Mesodermal cell (in vitro differentiated cells): ENCODE measurements at regions not wholly inside any gene's neighbourhood (a gene's known extent, or its start where the extent isn't known, plus 50 kb on each side); places are given as distances from the start of the nearest gene placed in this dataset.
"Not testable (repeated sequence)": the region's sequence is repeated elsewhere in the genome, so short reads cannot be mapped to it uniquely, and the experiment has no call there.

Experiments used
- H3K27ac ChIP-seq: 2 replicates; pipeline ENCODE4 v1.7.0; 2013; ENCODE audit warnings: mild to moderate bottlenecking, low read depth, low read length, moderate library complexity; ENCODE audit not compliant: severe bottlenecking
- H3K36me3 ChIP-seq: 2 replicates; pipeline ENCODE4 v1.7.1; 2013; ENCODE audit warnings: mild to moderate bottlenecking, low read length, moderate library complexity; ENCODE audit not compliant: control insufficient read depth, insufficient read depth
- H3K4me1 ChIP-seq: one replicate; pipeline ENCODE4 v1.7.1; 2013; ENCODE audit warnings: mild to moderate bottlenecking, low read length; ENCODE audit not compliant: insufficient read depth, control insufficient read depth, poor library complexity, severe bottlenecking
- H3K4me3 ChIP-seq: 2 replicates; pipeline ENCODE4 v1.7.0; 2013; ENCODE audit warnings: low read length, control low read depth, mild to moderate bottlenecking; ENCODE audit not compliant: insufficient read depth, poor library complexity, severe bottlenecking; ENCODE audit errors: extremely low read depth
- H3K9me3 ChIP-seq: 2 replicates; pipeline ENCODE4 v1.7.1; 2013; ENCODE audit warnings: mild to moderate bottlenecking, low read length, moderate library complexity; ENCODE audit not compliant: control insufficient read depth
- WGBS, 2 experiments: methylation state at CpG; one replicate each; pipeline ENCODE4 v1.1.5; 2013; ENCODE audit warnings: missing lambda C conversion rate in 2 of 2; ENCODE audit not compliant: insufficient coverage in 2 of 2; 5-methylcytosine and 5-hydroxymethylcytosine counted together

DNA sequence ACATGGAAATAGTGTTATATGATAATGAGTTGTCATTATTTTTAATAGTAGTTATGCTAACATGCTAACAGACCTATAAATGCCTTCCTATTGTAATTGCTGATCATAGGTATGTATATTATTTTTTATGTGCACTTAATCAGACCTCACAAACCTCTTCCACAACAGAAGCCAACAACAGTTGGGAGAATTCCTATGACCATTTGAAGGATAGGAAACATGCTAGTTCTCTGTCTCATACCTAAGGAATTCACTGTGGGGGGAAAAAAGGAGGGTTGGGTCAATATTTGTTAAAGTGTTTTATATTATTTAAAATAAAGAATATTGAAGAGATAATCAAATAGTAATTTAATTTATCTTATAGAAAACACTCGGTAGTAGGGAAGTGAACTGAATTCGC lies 990.9 kb downstream of the EPHA7 start:
- Histone ChIP-seq H3K27ac (no peak overlapping the region), H3K9me3 (no peaks in the 10 kb centered on the region), H3K4me3 (no peak overlapping the region), H3K36me3 (no peaks in the 10 kb centered on the region), H3K4me1 (no peaks in the 10 kb centered on the region)
- no CpG with 5 or more reads among the region's 2 CpGs for whole genome bisulfite sequencing, 2 experiments

DNA sequence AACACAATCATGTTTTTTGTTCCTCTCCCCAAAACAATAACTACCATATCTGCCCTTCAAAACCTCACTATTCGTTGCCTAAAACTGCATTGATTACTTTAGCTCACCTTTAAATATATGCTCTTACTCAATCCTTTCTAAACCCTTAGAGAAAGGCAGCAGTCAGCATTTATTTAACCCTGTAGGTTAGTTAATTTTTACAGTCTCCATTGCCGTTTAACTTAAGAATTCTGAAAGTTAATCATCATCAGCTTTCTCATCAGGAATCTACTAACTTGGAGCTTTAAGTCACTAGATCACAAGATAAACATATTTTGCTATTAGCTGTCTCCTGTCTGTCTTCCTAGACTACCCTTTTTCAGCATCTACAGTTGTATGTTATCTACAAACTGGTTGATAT lies 991.9 kb downstream of the EPHA7 start:
- H3K4me1 ChIP-seq: no peaks in the 10 kb centered on the region
- no peak overlapping the region for H3K4me3 ChIP-seq
- WGBS, 2 experiments: 71 to 86% methylated on average over 1 of the region's 2 CpGs
- no peaks in the 10 kb centered on the region for H3K36me3 ChIP-seq
- H3K27ac ChIP-seq: no peak overlapping the region
- H3K9me3 ChIP-seq: no peaks in the 10 kb centered on the region

DNA sequence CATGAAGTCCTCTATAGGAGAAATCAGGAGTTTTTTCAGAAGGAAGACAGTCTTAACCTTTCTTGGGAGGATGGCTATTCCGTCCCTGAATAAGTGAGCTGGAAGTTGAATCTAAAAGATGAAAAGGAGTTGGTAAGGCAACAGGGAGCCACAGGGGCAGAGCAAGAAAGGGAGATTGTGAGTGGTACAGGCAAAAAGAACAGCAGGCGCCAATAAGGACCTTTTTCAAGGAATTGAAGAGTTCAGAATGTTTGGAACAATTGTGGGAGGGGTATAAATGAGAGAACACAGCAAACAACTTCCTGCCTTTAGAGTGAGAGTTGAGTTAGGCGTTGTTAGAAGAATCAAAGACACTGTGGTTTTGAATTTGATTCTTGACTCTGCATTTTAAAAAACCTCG lies 1003.7 kb downstream of the EPHA7 start:
- Histone ChIP-seq H3K4me1 (no peaks in the 10 kb centered on the region), H3K36me3 (no peaks in the 10 kb centered on the region), H3K27ac (no peak overlapping the region), H3K4me3 (no peak overlapping the region), H3K9me3 (no peaks in the 10 kb centered on the region)
- WGBS, 2 experiments: 45 to 50% methylated on average over 2 of the region's 4 CpGs

DNA sequence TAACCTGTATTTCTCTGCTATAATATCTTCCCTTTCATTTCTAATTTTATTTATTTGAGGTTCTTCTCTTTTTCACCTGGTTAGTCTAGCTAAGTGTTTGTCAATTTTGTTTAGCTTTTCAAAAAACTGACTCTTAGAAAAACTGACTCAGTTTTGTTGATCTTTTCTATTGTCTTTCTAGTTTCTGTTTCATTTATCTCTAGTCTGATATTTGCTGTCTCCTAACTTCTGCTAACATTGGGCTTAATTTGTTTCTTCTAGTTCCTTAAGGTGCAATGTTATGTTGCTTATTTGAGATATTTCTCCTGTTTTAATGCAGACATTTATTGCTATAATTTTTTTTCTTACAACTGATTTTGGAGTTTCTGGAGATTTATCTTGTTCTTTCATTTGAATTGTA lies 1011.0 kb downstream of the EPHA7 start:
- no peaks in the 10 kb centered on the region for H3K36me3 ChIP-seq
- no peak overlapping the region for H3K4me3 ChIP-seq
- no peaks in the 10 kb centered on the region for H3K4me1 ChIP-seq
- H3K27ac ChIP-seq: no peak overlapping the region
- H3K9me3 ChIP-seq: no peaks in the 10 kb centered on the region

DNA sequence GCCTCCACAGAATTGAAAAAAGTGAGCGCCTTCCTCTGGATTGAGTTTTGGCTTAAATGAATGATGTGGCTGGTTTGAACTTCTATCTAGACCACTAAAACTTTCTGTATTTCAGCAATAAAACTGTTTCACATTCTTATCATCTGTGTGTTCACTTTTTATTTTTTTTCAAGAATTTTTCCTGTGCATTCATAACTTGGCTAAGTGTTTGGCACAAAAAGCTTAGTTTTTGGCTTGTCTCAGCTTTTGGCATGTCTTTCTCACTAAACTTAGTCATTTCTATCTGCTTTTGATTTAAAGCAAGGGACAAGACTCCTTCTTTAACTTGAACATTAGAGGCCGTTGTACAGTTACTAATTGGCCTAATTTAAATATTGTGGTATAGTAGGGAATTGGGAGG lies 1015.1 kb downstream of the EPHA7 start:
- Histone ChIP-seq H3K36me3 (no peaks in the 10 kb centered on the region), H3K27ac (no peak overlapping the region), H3K4me1 (no peaks in the 10 kb centered on the region), H3K9me3 (no peaks in the 10 kb centered on the region), H3K4me3 (no peak overlapping the region)
- WGBS, 2 experiments: no CpG with 5 or more reads among the region's 2 CpGs

DNA sequence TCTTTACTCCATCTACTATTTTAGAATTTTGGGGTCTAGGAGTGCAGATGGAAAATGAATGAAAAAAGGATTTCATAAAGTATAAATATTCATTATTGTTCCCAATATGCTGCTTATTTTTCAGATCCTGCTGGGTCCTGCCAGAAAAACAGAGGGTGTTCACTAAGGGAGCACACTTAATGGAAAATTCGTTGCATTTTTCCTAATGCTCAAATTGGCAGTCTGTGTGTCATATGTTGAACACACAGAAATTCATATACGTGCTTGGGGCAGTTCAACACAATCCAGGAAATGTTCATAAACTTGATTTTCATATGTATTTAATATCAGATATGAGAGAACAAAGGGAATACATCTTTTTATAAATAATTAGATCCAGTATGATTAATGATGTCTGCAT lies 1019.4 kb downstream of the EPHA7 start:
- Histone ChIP-seq H3K4me3 (no peak overlapping the region), H3K9me3 (no peaks in the 10 kb centered on the region), H3K4me1 (no peaks in the 10 kb centered on the region), H3K27ac (no peak overlapping the region), H3K36me3 (no peaks in the 10 kb centered on the region)
- 75 to 83% methylated on average over 1 of the region's 2 CpGs for WGBS, 2 experiments

DNA sequence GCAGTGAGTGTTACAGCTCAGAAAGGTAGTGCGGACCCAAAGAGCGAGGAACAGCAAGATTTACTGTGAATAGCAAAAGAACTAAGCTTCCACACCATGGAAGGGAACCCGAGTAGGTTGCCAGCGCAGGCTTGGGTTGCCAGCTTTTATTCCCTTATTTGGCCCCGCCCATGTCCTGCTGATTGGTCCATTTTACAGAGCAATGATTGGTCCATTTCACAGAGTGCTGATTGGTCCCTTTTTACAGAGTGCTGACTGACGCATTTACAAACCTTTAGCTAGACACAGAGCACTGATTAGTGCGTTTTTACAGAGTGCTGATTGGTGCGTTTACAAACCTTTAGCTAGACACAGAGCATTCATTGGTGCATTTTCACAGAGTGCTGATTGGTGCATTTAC lies 1030.7 kb downstream of the EPHA7 start:
- H3K9me3 ChIP-seq, H3K4me3 ChIP-seq, H3K36me3 ChIP-seq, H3K27ac ChIP-seq, H3K4me1 ChIP-seq: not testable (repeated sequence)
- 94 to 96% methylated on average over 8 of the region's 8 CpGs for WGBS, 2 experiments

DNA sequence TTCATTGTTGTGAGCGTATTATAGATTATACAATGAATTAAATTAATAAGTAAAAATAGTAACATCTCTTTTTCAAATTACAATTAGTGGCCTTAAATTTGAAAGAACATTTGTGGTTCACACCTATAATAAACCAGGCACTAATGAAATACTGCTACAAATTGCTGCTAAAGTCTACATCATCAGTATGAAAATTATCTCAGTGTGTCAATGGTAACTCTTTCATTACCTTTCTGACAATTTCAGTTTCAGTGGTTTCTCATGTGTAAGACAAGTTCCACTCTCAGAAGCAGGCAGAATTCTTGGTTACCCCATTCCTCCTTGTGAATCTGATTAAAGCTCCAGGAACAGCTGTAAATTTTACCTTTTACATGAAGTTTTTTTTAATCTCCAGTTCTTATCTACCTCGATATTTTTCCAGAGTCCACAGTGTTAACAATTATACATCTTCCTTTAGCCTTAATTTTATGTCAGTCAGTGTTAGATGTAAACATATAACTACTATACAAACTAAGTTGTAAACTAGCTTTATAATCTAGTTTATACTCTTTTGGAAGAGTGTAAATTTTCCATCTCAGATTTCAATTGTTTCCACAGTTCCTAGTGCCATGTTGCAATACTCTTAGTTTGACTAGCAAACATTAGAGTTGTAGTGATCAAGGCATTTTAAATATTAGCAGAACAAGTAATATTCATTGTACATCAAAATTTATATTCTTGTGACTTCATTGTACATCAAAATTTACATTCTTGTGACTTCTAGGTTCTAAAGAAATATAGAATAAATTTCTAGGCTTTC lies 1038.4 kb downstream of the EPHA7 start:
- Histone ChIP-seq H3K4me3 (no peak overlapping the region), H3K9me3 (no peaks in the 10 kb centered on the region), H3K27ac (no peak overlapping the region), H3K4me1 (no peaks in the 10 kb centered on the region), H3K36me3 (no peaks in the 10 kb centered on the region)
- WGBS, 2 experiments: no CpG with 5 or more reads among the region's 2 CpGs

DNA sequence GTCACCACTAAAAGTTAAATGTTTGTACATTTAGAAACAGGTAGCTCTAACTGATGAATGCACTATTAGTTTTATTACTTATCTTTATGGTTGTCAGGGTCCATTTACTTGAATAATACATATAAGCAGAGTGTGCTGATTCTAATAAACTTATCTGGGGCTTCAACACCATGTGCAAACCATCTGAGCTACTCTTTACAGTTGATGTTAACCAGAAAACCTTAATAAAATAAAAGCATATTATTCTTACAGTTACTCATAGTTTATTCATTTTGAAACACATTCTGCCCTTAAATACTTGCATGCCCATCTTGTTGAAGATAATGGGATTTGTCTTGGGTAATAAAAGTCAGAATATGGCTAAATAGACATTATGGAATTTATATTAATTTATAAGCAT lies 1042.2 kb downstream of the EPHA7 start:
- H3K4me1 ChIP-seq: no peaks in the 10 kb centered on the region
- H3K9me3 ChIP-seq: no peaks in the 10 kb centered on the region
- H3K27ac ChIP-seq: no peak overlapping the region
- H3K4me3 ChIP-seq: no peak overlapping the region
- H3K36me3 ChIP-seq: no peaks in the 10 kb centered on the region

DNA sequence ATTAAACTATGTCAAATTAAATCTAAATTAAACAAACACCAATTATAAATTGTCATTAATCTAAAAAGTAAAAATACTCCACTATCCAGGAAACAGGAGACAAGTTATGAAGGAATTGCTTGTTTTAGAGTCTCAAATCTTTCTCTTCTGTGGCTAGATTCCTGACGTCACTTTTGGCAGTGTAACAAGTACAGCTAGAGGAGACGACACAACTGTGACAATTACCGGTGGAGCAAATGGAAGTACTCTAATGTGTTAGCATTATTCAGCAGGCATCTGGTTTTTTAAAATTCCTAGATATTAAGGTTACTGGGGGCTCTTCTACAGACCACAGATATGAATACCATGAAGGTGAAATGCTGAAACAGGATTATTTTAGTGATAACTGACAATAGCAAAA lies 1042.7 kb downstream of the EPHA7 start:
- no peaks in the 10 kb centered on the region for H3K4me1 ChIP-seq
- no peak overlapping the region for H3K4me3 ChIP-seq
- H3K9me3 ChIP-seq: no peaks in the 10 kb centered on the region
- 83 to 86% methylated on average over 3 of the region's 3 CpGs for WGBS, 2 experiments
- no peaks in the 10 kb centered on the region for H3K36me3 ChIP-seq
- no peak overlapping the region for H3K27ac ChIP-seq

DNA sequence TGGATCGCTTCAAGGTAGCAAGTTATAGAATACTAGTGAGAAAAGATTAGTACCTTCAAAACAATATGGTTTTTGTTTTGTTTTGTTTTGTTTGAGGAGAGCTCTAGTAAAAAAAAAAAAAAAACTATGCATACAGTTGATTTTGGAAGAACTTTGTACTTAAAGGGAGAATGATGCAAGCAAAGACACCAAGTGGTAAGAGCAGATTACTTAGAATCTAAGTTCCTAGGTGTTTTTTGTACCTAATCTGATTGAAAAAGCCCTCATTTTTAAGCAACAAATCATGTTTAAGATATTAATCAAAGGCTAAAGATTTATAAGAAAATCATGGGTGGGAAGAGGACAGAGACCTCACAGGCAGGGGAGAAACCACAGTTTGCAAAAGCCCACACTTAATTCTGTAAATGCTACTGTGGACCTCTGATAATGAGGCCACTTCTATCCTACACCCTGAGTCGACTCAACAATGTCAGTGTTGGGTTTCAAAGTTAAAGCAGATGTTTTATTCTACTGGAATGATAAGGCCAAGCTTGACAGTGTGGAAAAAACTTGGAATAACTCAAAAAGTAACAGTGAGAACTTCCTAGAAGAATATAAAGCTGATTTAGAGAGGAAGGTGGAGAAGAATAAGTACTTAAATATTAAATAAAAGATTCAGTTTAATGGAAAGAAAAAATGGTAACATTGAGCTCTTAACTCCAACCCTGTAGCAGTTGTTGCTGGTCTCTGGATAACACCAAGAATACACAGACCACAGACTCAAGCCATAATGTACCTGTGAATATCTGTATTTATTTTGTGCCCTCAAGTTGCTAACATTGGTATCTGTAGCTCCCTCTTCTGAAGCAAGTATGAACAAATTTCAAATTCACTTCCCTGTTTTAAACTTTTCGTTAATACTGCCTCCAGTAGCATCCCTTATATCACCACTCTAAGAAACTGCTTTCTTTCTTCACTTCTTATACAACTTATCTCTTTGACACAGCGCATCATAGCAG lies 1047.8 kb downstream of the EPHA7 start:
- H3K9me3 ChIP-seq: no peaks in the 10 kb centered on the region
- H3K36me3 ChIP-seq: no peaks in the 10 kb centered on the region
- H3K4me3 ChIP-seq: no peak overlapping the region
- H3K4me1 ChIP-seq: no peaks in the 10 kb centered on the region
- 92 to 97% methylated on average over 2 of the region's 4 CpGs for WGBS, 2 experiments
- H3K27ac ChIP-seq: no peak overlapping the region
